Endothelial cell (in vitro differentiated cells): ENCODE measurements at regions not wholly inside any gene's neighbourhood (a gene's known extent, or its start where the extent isn't known, plus 50 kb on each side); places are given as distances from the start of the nearest gene placed in this dataset.

ENCODE experiments used
- DNase-seq: peaks from one replicate; pipeline ENCODE4 v3.0.0; 2021; ENCODE audit warnings: low spot score
- H3K27ac Mint-ChIP-seq: one replicate; pipeline ENCODE4 v1.8.0; 2021; ENCODE audit warnings: mixed read lengths, inconsistent platforms; ENCODE audit not compliant: unreplicated experiment
- H3K27me3 Mint-ChIP-seq: one replicate; pipeline ENCODE4 v1.8.0; 2021; ENCODE audit warnings: mild to moderate bottlenecking, moderate library complexity, mixed read lengths, inconsistent platforms; ENCODE audit not compliant: unreplicated experiment
- H3K36me3 Mint-ChIP-seq: one replicate; pipeline ENCODE4 v1.8.0; 2021; ENCODE audit warnings: mild to moderate bottlenecking, low read depth, mixed read lengths, inconsistent platforms; ENCODE audit not compliant: unreplicated experiment
- H3K4me1 Mint-ChIP-seq: one replicate; pipeline ENCODE4 v1.8.0; 2021; ENCODE audit warnings: mild to moderate bottlenecking, mixed read lengths, inconsistent platforms; ENCODE audit not compliant: unreplicated experiment
- H3K4me3 Mint-ChIP-seq: one replicate; pipeline ENCODE4 v1.8.0; 2021; ENCODE audit warnings: mild to moderate bottlenecking, mixed read lengths, inconsistent platforms; ENCODE audit not compliant: unreplicated experiment
- H3K9me3 Mint-ChIP-seq: one replicate; pipeline ENCODE4 v1.8.0; 2021; ENCODE audit warnings: mixed read lengths, inconsistent platforms; ENCODE audit not compliant: unreplicated experiment
- TF ChIP-seq, protein P1 (sequence below): fragments of 200-600 bp; sonication (generic); IDR thresholded peaks from one replicate; pipeline ENCODE4 v1.5.0; 2021; ENCODE audit warnings: antibody characterized with exemption; ENCODE audit not compliant: unreplicated experiment

DNA sequence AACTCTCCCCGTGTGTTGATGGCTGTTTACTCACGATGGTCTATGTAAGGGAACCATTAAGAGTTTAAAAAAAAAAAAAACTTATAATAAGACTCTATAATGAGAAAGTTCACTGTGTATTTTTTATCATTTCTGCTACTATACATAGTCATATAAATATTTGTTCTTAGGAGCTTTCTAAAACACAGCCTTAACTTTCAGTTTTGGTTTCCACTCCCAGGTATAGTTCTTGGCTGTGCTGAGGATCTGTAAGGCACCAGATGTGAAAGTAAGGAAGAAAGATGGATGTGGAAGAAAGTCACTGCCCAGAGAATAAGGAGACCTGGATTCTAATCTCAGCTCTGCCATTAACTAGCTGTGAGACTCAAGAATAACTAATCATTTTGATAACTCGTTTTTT lies 101.9 kb upstream of the THBS1 start:
- Mint-ChIP-seq H3K27me3 (no peaks in the 10 kb centered on the region), H3K4me3 (no peak overlapping the region), H3K9me3 (no peaks in the 10 kb centered on the region)

DNA sequence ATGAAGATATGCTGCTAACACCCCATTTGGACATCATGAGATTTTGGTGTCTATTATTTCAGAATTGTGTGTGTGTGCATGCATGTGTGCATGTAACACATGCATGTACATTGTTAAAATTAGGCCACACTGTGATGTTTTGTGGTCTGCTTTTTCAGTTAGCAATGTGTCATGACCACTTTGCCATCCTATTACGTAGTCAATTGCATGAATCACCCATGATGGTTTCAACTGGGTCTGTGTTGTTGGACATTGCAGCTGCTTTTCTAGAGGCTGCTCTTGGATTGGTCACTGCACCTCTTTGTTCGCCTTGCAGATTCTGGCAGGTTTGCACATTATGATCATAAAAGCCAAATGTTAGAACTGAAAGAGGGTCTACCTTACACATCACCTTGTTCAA lies 101.0 kb upstream of the THBS1 start:
- Mint-ChIP-seq H3K4me3 (no peak overlapping the region), H3K27me3 (no peaks in the 10 kb centered on the region), H3K4me1 (no peaks in the 10 kb centered on the region), H3K36me3 (no peaks in the 10 kb centered on the region), H3K9me3 (no peaks in the 10 kb centered on the region), H3K27ac (no peak overlapping the region)
- DNase-seq, result no peak
- TF ChIP-seq, protein P1, sequence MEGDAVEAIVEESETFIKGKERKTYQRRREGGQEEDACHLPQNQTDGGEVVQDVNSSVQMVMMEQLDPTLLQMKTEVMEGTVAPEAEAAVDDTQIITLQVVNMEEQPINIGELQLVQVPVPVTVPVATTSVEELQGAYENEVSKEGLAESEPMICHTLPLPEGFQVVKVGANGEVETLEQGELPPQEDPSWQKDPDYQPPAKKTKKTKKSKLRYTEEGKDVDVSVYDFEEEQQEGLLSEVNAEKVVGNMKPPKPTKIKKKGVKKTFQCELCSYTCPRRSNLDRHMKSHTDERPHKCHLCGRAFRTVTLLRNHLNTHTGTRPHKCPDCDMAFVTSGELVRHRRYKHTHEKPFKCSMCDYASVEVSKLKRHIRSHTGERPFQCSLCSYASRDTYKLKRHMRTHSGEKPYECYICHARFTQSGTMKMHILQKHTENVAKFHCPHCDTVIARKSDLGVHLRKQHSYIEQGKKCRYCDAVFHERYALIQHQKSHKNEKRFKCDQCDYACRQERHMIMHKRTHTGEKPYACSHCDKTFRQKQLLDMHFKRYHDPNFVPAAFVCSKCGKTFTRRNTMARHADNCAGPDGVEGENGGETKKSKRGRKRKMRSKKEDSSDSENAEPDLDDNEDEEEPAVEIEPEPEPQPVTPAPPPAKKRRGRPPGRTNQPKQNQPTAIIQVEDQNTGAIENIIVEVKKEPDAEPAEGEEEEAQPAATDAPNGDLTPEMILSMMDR, result no peak

More for the DNA sequence above, 101.9 kb upstream of the THBS1 start:
- Mint-ChIP-seq H3K4me1 (no peaks in the 10 kb centered on the region), H3K36me3 (no peaks in the 10 kb centered on the region), H3K27ac (no peak overlapping the region)
- no peak for DNase-seq
- TF ChIP-seq, protein P1, result no peak

DNA sequence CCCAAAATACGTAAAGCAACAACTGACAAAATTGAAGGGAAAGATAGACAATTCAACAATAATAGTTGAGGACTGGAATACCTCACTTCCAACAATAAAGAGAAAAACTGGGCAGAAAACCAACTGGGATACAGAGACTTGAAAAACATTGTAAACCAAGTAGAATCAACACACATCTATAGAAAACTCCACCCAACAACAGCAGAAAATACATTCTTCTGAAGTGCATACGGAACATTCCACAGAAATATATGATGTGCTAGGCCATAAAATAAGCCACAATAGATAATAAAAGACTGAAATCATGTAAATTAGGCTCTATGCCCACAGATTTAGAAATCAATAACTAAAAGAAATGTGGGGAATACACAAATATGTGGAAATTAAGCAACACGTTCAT lies 98.4 kb upstream of the THBS1 start:
- Mint-ChIP-seq H3K27ac (no peak overlapping the region), H3K36me3 (no peaks in the 10 kb centered on the region), H3K4me1 (no peaks in the 10 kb centered on the region), H3K9me3 (no peaks in the 10 kb centered on the region), H3K4me3 (no peak overlapping the region), H3K27me3 (no peaks in the 10 kb centered on the region)
- DNase-seq, result no peak
- TF ChIP-seq, protein P1, result no peak

DNA sequence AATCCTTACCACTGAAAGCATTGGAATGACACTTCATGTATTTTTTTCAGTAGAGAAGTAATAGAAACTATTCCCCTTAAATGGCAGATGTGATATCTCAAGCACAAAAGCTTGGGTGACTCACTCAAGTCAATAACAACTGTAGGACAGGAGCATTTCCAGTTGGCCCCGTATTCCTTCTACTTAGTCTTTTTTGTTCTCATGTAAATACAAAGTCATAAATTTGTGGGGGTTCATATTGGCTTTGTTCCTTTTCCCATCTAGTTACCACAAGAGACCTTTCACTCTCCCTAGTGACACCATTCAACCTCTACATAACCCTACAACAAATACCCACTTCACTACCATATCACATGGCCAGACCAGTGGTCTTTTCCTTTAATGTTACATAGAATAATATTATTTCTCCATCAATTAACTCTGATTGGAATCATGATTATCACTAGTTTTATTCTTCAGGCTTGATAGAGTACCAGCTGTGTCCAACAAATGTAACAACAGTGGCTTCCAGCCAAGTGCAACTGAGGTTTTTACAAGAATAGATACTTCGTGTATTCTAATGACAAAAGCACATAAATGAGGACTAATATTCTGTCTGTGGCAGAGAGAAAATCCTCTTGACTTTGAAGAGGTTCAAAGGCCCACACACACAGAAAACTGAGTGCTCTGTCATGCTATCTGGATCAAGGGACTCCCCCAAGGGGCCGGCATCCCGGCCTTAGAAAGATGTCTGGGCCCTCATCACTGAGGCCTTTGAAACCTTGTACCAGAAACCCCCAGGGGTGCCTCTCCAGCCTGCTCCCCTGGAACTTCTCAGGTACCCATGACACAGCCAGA lies 94.0 kb upstream of the THBS1 start:
- Mint-ChIP-seq H3K27ac (no peak overlapping the region), H3K4me3 (no peak overlapping the region), H3K9me3 (no peaks in the 10 kb centered on the region), H3K4me1 (peaks cover 11% of the 10 kb centered on the region), H3K27me3 (no peaks in the 10 kb centered on the region), H3K36me3 (no peaks in the 10 kb centered on the region)
- DNase-seq, result no peak
- TF ChIP-seq, protein P1, result no peak

DNA sequence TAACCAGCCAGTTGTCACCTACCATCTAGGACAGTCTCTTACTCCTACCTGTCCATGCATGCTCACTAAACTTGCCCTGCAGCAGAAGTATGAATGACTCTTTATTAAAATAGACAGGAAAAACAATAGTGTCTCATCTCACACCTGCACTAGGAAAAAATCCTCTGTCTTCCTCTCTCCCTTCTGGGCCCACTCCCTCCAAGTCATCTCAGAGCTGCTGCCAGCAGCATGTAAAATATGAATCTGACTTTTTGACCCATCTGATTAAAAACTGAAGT lies 93.5 kb upstream of the THBS1 start:
- Mint-ChIP-seq H3K4me3 (no peak overlapping the region), H3K9me3 (no peaks in the 10 kb centered on the region), H3K27me3 (no peaks in the 10 kb centered on the region), H3K4me1 (peaks cover 11% of the 10 kb centered on the region), H3K27ac (no peak overlapping the region), H3K36me3 (no peaks in the 10 kb centered on the region)
- TF ChIP-seq, protein P1, result no peak
- DNase-seq, result no peak
